ENCODE measurements at regions not wholly inside any gene's neighbourhood (a gene's known extent, or its start where the extent isn't known, plus 50 kb on each side); places are given as distances from the start of the nearest gene placed in this dataset.

GRCh38 chr2:84317135-84317534 is 141.9 kb downstream of the SUCLG1 start:
- TF ChIP-seq CTCF (IDR thresholded peaks at IDR 0.05; ENCODE audit: low read length) (no peak), EZH2 (IDR thresholded peaks at IDR 0.05; ENCODE audit: borderline replicate concordance, low read length) (no peak)
